Urinary bladder (tissue), 3 donors: ENCODE measurements at regions not wholly inside any gene's neighbourhood (a gene's known extent, or its start where the extent isn't known, plus 50 kb on each side); places are given as distances from the start of the nearest gene placed in this dataset.
A peak's percentile ranks its signal among the peaks of the same experiment; 100 is the strongest.

Source experiments
- DNase-seq: peaks from one replicate; pipeline ENCODE4 v3.0.0-alpha.2; 2015; ENCODE audit errors: extremely low spot score
- H3K27ac ChIP-seq: one replicate; pipeline ENCODE4 v1.5.1; 2013; ENCODE audit warnings: low read depth, mild to moderate bottlenecking, moderate library complexity
- H3K36me3 ChIP-seq: one replicate; pipeline ENCODE4 v1.6.1; 2013; ENCODE audit warnings: mild to moderate bottlenecking, moderate library complexity; ENCODE audit not compliant: insufficient read depth
- H3K4me1 ChIP-seq: one replicate; pipeline ENCODE4 v1.6.1; 2013; ENCODE audit warnings: mild to moderate bottlenecking, moderate library complexity; ENCODE audit not compliant: insufficient read depth
- H3K4me3 ChIP-seq: one replicate; pipeline ENCODE4 v1.5.1; 2013; ENCODE audit warnings: low read depth, low read length
- WGBS: extraction: QIAGEN DNeasy Blood & Tissue Kit; methylation state at CpG from one replicate; pipeline ENCODE4 v1.1.7; 2013; 5-methylcytosine and 5-hydroxymethylcytosine counted together
- donor health status: healthy with polysubstance abuse.
- donor health status: healthy.

- DNase-seq = no peak
- WGBS = 92% methylated on average over 6 of the region's 6 CpGs
- H3K36me3 ChIP-seq = no peaks in the 10 kb centered on the region
- no peaks in the 10 kb centered on the region for H3K4me1 ChIP-seq
- no peak overlapping the region for H3K4me3 ChIP-seq
- no peak overlapping the region for H3K27ac ChIP-seq
Observed at GRCh38 chr6:44006872-44007303, 120.4 kb downstream of the MRPL14 start.

GRCh38 chr6:44006123-44006871 lies 121.0 kb downstream of the MRPL14 start:
- Histone ChIP-seq H3K27ac (no peak overlapping the region), H3K4me3 (no peak overlapping the region), H3K4me1 (no peaks in the 10 kb centered on the region), H3K36me3 (no peaks in the 10 kb centered on the region)
- WGBS = 93% methylated on average over 7 of the region's 7 CpGs
- no peak for DNase-seq

- no peaks in the 10 kb centered on the region for H3K4me1 ChIP-seq
- H3K36me3 ChIP-seq = no peaks in the 10 kb centered on the region
- no peak for DNase-seq
- no peak overlapping the region for H3K4me3 ChIP-seq
- 93% methylated on average over 3 of the region's 3 CpGs for WGBS
- no peak overlapping the region for H3K27ac ChIP-seq
Observed at GRCh38 chr6:44005507-44005903, 121.7 kb downstream of the MRPL14 start.

- no peaks in the 10 kb centered on the region for H3K4me1 ChIP-seq
- no peak for DNase-seq
- H3K36me3 ChIP-seq = no peaks in the 10 kb centered on the region
- whole genome bisulfite sequencing = 71% methylated on average over 7 of the region's 7 CpGs
- H3K4me3 ChIP-seq = no peak overlapping the region
- no peak overlapping the region for H3K27ac ChIP-seq
Observed at GRCh38 chr6:44004625-44005506, 122.4 kb downstream of the MRPL14 start.

GRCh38 chr6:44004136-44004535 lies 123.1 kb downstream of the MRPL14 start:
- Histone ChIP-seq H3K36me3 (no peaks in the 10 kb centered on the region), H3K4me1 (no peaks in the 10 kb centered on the region), H3K27ac (no peak overlapping the region), H3K4me3 (no peak overlapping the region)
- WGBS = 87% methylated on average over 9 of the region's 9 CpGs
- no peak for DNase-seq

- Histone ChIP-seq H3K27ac (no peak overlapping the region), H3K4me1 (no peaks in the 10 kb centered on the region), H3K36me3 (no peaks in the 10 kb centered on the region), H3K4me3 (no peak overlapping the region)
- DNase-seq = no peak
- WGBS = 83% methylated on average over 22 of the region's 22 CpGs
Observed at GRCh38 chr6:44003345-44004061, 123.7 kb downstream of the MRPL14 start.

- Histone ChIP-seq H3K36me3 (no peaks in the 10 kb centered on the region), H3K4me3 (peak overlapping the region; percentile 23), H3K27ac (no peak overlapping the region), H3K4me1 (no peaks in the 10 kb centered on the region)
- 5% methylated on average over 76 of the region's 76 CpGs for WGBS
- DNase-seq = peak; percentile 21
Observed at GRCh38 chr6:44002593-44003344, 124.5 kb downstream of the MRPL14 start.

- DNase-seq = no peak
- 5% methylated on average over 37 of the region's 37 CpGs for WGBS
- H3K4me1 ChIP-seq = no peaks in the 10 kb centered on the region
- H3K4me3 ChIP-seq = peak overlapping the region; percentile 23
- no peaks in the 10 kb centered on the region for H3K36me3 ChIP-seq
- no peak overlapping the region for H3K27ac ChIP-seq
Observed at GRCh38 chr6:44002067-44002592, 125.1 kb downstream of the MRPL14 start.

- Histone ChIP-seq H3K27ac (no peak overlapping the region), H3K4me1 (no peaks in the 10 kb centered on the region), H3K36me3 (no peaks in the 10 kb centered on the region), H3K4me3 (no peak overlapping the region)
- 60% methylated on average over 12 of the region's 12 CpGs for WGBS
- no peak for DNase-seq
Observed at GRCh38 chr6:44001318-44002066, 125.8 kb downstream of the MRPL14 start.

- DNase-seq = no peak
- 76% methylated on average over 14 of the region's 14 CpGs for WGBS
- Histone ChIP-seq H3K27ac (no peak overlapping the region), H3K4me1 (no peaks in the 10 kb centered on the region), H3K36me3 (no peaks in the 10 kb centered on the region), H3K4me3 (no peak overlapping the region)
Observed at GRCh38 chr6:44000164-44000842, 126.9 kb downstream of the MRPL14 start.

GRCh38 chr6:43999628-44000027 lies 127.6 kb downstream of the MRPL14 start:
- Histone ChIP-seq H3K27ac (no peak overlapping the region), H3K4me3 (no peak overlapping the region), H3K36me3 (no peaks in the 10 kb centered on the region), H3K4me1 (no peaks in the 10 kb centered on the region)
- DNase-seq = no peak
- WGBS = 95% methylated on average over 4 of the region's 4 CpGs
